GM19238 (cell line): ENCODE measurements at regions not wholly inside any gene's neighbourhood (a gene's known extent, or its start where the extent isn't known, plus 50 kb on each side); places are given as distances from the start of the nearest gene placed in this dataset.

Experiments used
- DNase-seq: peaks from one replicate; pipeline ENCODE4 v3.0.0; 2011; ENCODE audit warnings: low spot score; ENCODE audit not compliant: insufficient read length

GRCh38 chr3:180335050-180335449, 266.9 kb upstream of the TTC14 start:
- no peak for DNase-seq

- DNase-seq: no peak
Observed at GRCh38 chr3:180340395-180340794, 261.6 kb upstream of the TTC14 start.

- DNase-seq: no peak
Observed at GRCh38 chr3:180341516-180341915, 260.4 kb upstream of the TTC14 start.

- DNase-seq: no peak
Observed at GRCh38 chr3:180351601-180352000, 250.4 kb upstream of the TTC14 start.

DNA sequence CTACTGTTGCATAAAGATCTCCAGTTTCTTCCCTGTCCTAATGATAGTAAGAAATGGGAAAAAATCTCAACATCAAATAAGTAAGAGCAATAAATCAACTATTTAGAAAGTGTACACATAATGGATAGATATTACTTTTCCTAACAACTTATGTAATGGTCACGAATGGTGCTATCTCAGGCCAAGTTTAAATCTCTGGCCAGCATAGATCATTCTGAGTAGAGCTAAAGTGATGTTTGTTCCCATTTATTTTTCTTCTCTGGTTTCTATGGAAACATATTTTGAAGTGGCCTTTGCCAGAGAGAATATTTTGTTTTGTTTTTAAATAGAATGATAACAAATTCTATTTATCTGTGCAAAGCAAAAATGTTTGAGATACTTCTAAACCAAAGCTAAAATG, 249.7 kb upstream of the TTC14 start:
- no peak for DNase-seq

- DNase-seq: no peak
Observed at GRCh38 chr3:180354214-180354613, 247.7 kb upstream of the TTC14 start.

GRCh38 chr3:180358179-180358578, 243.8 kb upstream of the TTC14 start:
- no peak for DNase-seq

DNA sequence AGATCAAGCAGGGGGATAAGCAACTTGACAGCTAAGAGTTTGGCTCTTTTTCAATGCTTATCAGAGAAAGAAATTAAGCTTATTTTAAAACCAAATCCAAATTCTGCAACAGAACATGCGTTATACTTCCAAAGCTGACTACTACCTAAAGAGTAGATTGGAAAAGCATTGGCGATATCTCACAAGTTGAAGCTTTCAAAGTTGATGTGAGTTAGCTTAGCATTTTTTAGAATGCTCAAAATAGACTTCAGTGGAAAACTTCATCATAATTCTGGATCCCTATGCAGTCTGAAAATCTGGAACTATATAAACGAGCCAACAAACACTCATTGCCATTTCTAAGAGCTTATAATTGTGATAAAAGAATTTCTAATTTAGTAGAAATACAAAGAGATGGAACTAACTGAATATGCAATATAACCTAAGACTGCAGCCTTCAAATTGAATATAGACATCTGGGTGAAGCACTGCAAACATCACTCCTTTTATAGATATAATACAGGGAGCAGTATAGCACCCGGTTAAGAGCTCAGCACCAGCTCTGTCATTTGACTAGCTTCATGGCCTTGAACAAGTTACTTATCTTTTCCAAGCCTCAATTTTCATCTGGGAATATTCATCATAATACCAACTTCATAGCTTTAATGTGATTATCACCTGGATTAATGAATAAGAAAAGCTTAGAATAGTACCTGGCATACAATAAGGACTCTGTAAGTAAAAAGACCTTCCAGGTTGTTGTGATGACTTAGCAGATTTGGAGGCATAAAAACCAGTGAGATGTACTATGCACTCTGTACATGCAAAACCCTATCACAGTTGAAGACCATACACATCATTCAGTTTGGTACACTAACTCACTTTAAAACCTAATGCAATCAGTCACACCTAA, 242.7 kb upstream of the TTC14 start:
- DNase-seq: no peak

GRCh38 chr3:180359953-180360279, 242.0 kb upstream of the TTC14 start:
- no peak for DNase-seq

DNA sequence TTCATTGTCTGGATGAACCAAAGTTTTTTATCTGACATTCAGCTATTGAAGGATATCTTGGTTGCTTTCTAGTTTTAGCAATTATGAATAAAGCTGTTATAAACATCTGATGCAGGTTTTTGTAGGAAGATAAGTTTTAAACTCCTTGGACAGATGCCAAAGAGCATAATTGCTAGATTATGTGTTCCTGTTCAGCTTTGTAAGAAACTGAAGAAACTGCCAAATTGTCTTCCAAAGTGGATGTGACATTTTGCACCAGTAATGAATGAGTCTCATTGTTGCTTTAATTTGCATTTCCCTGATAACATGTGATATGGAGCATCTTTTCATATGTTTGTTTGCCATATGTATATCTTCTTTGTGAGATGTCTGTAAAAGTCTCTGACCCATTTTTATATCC, 239.9 kb upstream of the TTC14 start:
- no peak for DNase-seq

DNA sequence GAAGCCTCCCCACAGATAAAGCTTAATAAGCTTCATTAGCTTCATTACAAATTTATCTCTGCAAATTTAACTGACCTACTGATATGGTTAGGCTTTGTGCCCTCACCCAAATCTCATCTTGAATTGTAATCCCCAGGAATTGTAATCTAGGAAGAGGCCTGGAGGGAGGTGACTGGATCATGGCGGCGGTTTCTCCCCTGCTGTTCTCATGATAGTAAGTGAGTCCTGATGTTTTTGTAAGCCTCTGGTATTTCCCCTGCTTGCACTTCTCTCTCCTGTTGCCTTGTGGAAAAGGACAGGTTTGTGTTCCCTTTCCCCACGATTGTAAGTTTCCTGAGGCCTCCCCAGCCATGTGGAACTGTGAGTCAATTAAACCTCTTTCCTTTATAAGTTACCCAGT, 226.1 kb upstream of the TTC14 start:
- no peak for DNase-seq

DNA sequence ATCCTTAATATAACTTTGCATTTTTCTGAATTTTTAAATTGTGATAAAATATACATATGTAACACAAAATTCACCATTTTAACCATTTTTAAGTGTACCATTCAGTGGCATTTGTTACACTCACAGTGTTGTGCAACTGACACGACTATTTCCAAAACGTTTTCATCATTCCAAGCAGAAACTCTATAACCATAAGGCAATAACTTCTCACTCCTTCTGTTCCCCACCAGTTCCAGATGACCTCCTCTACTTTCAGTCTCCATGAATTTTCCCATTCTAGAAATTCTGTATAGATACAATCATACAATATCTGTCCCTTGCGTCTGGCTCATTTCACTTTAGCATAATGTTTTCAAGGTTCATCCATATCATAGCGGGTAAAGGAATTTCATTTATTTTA, 223.5 kb upstream of the TTC14 start:
- no peak for DNase-seq

- no peak for DNase-seq
Observed at GRCh38 chr3:180382638-180383180, 219.3 kb upstream of the TTC14 start.

GRCh38 chr3:180383332-180384020, 218.5 kb upstream of the TTC14 start:
- no peak for DNase-seq

- no peak for DNase-seq
Observed at GRCh38 chr3:180390313-180390712, 211.7 kb upstream of the TTC14 start.

DNA sequence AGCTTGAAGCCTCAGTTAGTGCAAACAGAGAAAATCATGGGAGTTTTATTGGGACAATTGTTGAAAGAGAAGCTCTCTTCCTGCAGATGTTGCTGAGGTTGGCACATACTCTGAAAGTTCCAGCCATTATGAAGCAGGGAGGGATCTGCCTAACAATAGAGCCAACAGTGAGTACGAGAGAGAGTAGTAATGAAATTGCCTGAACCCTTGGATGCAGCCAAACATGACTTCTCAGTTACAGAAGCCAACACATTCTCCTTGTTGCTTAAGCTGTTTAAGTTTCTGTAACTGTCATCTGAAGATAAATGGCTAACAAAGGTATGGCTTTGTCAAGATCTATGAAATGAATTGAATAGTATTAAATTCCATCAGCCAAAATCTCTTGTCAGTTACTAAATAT, 211.0 kb upstream of the TTC14 start:
- DNase-seq: no peak

DNA sequence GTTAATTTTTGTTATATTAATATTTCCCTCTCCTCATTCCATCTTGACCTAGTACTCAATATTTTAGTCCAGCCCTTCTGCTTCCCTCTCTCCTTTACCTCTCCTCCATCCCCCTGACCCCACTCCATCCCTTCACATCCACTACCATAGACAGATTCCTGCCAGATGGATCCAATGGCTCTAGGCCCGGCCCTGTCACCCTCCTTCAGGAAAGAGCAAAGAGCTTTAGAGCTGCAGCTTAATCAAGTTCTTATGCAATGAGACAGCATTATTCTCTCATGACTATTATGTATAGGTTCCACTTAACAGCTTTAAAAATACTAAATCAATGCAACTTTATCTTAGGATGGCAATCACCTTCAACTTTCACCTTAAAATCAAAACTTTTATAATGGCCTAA, 200.7 kb upstream of the TTC14 start:
- no peak for DNase-seq

DNA sequence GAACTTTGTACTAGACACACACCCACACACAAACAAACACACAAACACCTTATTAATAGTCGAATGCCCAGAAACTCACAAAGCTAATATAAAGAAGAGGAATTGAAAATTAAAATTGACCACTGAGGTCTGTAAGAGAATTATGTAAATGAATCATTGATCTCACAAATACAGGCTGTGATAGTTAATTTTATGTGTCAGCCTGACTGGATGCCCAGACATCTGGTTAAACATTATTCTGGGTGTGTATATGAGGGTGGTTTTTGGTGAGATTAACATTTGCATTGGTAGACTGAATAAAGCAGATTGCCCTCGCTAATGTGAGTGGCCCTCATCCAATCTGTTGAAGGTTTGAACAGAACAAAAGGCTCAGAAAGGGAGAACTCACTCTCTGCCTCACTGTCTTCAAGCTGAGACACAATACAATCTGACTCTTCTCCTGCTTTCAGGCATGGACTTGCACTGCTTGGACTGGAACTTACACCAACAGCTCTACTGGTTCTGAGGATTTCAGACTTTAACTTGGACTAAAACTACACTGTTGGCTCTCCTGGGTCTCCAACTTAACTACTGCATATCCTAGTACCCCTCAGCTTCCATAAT, 199.4 kb upstream of the TTC14 start:
- DNase-seq: no peak

DNA sequence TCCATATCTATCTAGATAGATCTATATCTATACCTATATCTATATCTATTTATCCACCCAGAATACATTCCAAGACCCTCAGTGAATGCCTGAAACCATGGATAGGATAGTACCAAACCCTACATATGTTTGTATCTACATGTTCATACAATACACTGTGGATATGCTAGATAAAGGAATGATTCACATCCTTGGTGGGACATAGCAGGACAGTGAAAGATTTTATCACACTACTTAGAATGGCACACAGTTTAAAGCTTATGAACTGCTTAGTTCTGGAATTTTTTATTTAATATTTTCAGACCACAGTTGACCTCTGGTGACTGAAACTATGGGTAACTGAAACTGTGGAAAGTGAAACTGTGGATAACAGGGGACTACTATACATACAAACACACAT, 198.8 kb upstream of the TTC14 start:
- no peak for DNase-seq

GRCh38 chr3:180408654-180409053, 193.3 kb upstream of the TTC14 start:
- DNase-seq: no peak

DNA sequence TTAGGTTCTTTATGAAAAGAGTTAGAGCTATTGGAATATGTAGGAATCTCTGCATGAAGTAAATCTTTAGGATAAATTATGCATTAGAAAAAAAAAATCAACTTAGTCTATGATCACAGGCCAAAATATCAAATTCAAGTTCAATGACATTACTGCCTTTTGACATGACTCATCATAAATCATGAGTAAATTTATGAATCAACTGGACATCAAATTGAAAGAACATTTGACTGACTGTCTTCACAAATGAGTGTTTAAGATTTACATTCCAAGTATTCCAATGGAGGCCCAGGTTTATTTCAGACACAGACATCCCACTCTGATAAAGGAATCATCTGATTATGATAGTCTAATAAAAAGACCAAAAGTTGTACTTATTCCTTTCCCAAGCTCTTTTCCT, 192.8 kb upstream of the TTC14 start:
- DNase-seq: no peak

DNA sequence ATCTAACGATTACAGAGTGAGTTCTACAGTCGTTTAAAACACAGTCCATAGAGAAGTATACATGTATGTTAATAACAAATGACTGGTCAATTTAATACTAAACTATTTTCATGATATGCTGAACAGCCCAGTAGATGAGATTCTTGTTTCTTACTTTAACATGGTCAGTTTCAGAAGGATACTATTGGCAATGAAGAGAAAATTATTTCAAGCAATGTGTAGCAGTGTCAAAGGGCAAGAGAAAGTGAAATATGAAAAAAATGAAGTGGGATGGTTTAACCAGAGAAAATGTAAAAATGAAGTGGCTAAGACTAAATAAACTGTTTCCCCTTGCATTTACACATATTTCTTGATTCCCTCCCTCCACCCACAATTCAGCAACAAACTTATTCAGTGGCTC, 192.1 kb upstream of the TTC14 start:
- DNase-seq: no peak
